ENCODE measurements at regions not wholly inside any gene's neighbourhood (a gene's known extent, or its start where the extent isn't known, plus 50 kb on each side); places are given as distances from the start of the nearest gene placed in this dataset.
"Not testable (repeated sequence)": the region's sequence is repeated elsewhere in the genome, so short reads cannot be mapped to it uniquely, and the experiment has no call there.

- ATAC-seq = no peak
- no peak for DNase-seq
- intact Hi-C loops (cut with DNase I) = no loop called here
These were observed 154.7 kb downstream of the URI1 start for GRCh38 chr19:30096596-30097370.

DNA sequence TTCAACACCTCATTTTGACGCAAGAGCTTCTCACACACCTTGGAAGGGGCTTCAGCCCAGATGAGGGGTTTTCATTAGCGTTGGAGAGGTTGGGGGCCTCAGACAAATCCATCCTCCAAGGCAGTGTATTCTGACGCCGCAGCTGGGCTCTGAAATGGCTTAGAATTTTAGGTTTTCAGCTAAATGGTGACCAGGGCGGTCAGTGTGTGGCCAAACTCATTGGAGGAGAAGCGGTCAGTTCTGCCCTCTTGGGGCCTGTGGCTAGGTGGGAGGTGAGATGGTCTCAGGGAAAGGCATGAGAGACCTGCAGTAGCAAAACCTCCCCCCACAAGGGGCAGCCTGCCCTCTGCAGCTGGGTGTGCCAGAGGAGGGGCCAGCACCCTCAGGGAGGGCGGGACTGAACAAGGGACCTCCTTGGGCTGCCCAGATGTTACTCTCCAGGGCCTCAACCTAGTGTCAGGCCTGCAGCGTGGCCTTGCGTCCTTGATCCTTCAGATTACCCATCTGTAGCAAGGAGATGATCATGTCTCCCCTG lies 155.8 kb downstream of the URI1 start:
- DNase-seq (no peak), ATAC-seq (no peak)
- intact Hi-C loops (cut with DNase I) = no loop called here

DNA sequence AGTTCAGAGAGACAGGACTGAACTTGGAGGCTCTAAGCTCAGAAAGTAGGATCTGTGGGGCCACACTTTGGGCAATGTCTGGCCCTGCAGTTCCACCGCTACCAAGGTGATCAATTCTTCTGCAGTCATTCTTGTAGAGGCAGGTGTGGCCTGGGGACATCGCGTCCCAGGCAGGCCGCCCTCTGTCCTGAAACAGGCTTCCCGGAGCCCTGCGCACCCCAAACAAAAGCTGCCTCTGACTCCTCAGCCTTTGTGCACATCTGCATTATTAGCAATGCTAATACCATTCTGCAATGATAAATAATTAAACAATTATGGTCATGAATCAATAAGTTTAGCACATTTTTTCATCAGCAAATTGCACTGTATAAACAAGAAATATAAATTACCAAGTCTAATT lies 160.2 kb downstream of the URI1 start:
- intact Hi-C loops (cut with DNase I) = no loop called here
- no peak for ATAC-seq
- no peak for DNase-seq

- ATAC-seq (no peak), DNase-seq (no peak)
- intact Hi-C loops (cut with DNase I) = no loop called here
These were observed 160.6 kb downstream of the URI1 start for GRCh38 chr19:30102666-30103065.

GRCh38 chr19:30103981-30104380 lies 161.9 kb downstream of the URI1 start:
- intact Hi-C loops (cut with DNase I) = no loop called here
- no peak for ATAC-seq
- no peak for DNase-seq

DNA sequence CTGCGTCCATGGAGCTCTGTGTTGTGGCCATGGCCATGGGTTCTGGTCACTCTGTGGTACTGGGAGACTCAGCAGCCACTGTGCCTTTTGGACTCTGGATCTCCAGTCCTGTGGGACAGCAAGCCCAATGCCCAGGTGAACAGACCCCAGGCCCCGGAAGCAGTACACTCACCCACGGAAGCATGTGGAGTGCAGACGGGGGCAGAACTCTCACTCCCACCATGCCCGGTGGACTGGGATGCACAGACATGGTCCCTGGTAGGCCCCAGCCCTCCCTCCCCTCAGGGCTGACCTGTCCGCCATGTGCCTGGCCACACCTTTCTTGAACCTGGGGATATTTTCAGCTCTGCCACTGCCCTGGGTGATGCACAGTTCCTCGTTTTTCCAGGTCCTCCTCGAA lies 163.3 kb downstream of the URI1 start:
- no peak for DNase-seq
- intact Hi-C loops (cut with DNase I) = no loop called here
- no peak for ATAC-seq

GRCh38 chr19:30105727-30106126 lies 163.7 kb downstream of the URI1 start:
- ATAC-seq (no peak), DNase-seq (no peak)
- intact Hi-C loops (cut with DNase I) = no loop called here

DNA sequence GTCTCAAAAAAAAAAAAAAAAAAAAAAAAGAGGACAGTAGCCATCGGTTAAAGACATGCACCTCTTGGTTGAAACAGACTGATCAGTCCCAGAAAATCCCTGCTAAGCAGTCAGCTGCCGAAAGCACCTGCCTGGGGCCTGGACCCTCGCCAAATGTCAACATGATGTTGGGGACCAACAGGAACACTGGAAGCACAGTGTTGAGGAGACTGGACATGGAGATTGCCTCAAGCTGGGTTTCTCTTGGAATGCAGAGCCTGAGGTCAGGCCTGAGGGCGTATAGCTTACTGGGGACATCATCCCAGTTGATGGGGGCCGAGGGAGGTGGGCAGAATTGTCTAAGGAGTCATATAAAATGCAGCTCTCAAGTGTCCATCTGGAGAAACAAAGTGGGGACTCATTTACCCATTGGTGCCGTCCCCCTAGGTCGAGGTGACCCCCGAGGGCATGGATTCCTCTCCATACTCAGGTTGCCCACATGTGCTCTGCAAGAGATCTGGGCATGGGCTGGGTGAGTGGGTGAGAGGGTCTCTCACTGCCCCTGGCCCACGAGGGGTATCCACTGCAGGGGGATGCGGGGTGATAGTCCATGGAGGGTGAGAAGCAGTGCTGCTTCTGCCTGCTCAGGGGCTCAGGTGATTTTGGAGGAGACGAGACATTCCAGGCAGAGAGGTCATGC lies 164.5 kb downstream of the URI1 start:
- DNase-seq (no peak), ATAC-seq (no peak)
- intact Hi-C loops (cut with DNase I) = no loop called here

- no peak for ATAC-seq
- DNase-seq = no peak
- intact Hi-C loops (cut with DNase I) = no loop called here
These were observed 165.2 kb downstream of the URI1 start for GRCh38 chr19:30107251-30107650.

GRCh38 chr19:30109565-30109964 lies 167.5 kb downstream of the URI1 start:
- no peak for DNase-seq
- no peak for ATAC-seq
- intact Hi-C loops (cut with DNase I) = no loop called here

DNA sequence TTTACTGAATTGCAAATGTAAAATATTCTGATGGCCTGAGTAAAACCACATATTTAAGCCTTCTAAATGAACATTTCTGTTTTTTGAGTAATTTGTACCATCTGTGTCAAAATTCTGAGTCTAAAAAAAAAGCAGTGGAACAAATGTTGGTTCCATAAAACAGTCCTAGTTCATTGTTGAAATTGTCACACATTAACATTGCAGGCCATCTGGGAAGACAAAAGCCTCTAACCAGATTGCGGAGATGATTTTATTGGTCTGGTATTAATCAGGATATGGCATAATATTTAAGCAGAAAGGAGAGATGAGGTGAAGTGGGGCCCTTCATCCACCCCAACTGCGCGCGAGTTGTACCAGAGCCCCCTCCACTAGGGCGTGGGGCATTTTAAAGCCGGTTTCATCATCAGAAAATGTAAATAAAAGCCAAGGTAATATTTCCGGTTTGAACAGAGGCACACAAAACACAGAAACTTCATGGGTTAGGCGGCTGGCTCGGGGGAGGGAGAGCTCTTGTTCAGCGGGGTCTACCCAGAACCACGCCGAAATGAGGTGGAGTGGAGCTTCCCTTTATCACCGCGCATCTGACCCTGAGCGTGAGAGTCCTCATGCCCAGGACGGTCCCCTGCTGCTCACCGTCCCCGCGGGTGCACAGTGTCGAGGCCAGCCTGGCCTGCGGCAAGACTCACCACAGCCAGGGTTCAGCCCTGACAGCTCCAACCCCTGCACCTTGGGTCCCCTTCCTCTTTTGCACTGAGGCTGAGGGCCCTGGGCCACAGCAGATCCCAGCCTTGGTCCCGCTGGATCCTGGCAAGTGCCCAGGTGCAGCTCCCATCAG lies 169.2 kb downstream of the URI1 start:
- intact Hi-C loops (cut with DNase I) = no loop called here
- no peak for ATAC-seq
- DNase-seq = no peak

DNA sequence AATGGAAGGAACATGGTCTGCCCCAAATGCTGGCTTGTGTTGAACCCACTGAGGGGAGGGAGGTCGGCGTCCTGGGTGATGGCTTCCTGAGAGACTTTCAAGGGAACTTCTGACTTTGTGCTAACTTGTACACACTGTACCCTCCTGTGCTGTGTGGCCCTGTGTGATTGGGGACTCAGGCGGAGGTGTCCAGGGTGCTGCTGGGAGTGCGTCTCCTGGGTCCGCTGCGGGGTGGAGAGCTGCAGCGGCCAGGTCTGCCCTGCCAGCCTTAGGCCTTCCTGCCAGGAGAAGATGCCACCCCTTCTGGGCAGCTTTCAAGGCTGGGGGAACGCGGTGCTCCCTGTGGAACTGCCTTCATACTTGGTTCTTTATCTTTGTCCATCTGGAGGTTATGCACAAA lies 170.1 kb downstream of the URI1 start:
- ATAC-seq (no peak), DNase-seq (no peak)
- intact Hi-C loops (cut with DNase I) = no loop called here

GRCh38 chr19:30112666-30113065 lies 170.6 kb downstream of the URI1 start:
- no peak for ATAC-seq
- intact Hi-C loops (cut with DNase I) = no loop called here
- no peak for DNase-seq

DNA sequence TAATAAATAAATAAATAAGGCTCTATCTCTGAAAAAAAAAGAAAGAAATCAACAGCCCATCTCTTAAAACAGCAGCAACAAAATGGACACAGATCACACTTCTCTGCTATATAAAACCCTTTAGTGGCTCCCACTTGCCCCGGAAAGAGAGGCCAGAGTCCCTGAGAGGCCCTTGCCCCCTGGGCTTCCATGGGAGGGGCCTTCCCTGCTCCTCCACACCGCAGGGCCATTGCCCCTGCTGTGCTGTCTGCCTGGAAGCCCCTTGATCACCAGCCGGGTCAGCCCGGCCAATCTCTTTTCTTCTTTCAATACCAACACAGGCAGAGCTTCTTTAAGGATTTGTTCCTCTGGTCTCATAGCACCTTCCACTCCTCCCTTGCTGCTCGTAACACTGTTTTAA lies 171.1 kb downstream of the URI1 start:
- ATAC-seq (no peak), DNase-seq (no peak)
- intact Hi-C loops (cut with DNase I) = no loop called here

GRCh38 chr19:30114095-30114494 lies 172.1 kb downstream of the URI1 start:
- ATAC-seq; intact Hi-C loops (cut with DNase I); DNase-seq: not testable (repeated sequence)

GRCh38 chr19:30115947-30116346 lies 173.9 kb downstream of the URI1 start:
- intact Hi-C loops (cut with DNase I) = no loop called here
- DNase-seq = no peak
- ATAC-seq = no peak

GRCh38 chr19:30116530-30116929 lies 174.5 kb downstream of the URI1 start:
- intact Hi-C loops (cut with DNase I) = no loop called here
- no peak for DNase-seq
- ATAC-seq = no peak

DNA sequence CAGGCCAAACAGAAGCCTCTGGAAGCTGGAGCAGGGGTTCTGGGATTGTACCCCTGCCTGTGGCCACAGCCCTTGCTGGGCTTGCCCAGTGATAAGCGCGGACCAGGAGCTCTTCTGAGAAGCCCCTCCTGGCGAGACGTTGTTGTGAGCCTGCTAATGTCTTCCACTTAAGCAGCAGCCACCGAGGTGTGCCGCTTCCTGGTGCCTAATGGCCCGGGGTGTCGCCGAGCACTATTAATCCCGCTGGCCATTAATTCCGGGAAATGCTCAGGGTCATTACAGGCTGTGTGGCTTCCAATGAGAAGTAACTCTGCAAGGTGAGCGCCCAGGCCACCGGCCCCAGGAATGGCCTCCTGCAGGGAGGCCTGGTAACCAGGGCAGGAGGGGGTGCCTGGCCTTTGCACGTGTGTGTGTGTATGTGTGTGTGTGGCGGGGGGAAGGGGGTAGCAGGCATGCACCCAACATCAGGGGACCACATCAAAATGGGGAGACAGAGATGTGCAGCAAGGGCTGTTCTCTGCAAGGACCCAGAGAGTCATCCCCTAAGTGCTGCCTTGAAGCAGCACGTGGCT lies 175.0 kb downstream of the URI1 start:
- intact Hi-C loops (cut with DNase I) = no loop called here
- DNase-seq (no peak), ATAC-seq (no peak)

DNA sequence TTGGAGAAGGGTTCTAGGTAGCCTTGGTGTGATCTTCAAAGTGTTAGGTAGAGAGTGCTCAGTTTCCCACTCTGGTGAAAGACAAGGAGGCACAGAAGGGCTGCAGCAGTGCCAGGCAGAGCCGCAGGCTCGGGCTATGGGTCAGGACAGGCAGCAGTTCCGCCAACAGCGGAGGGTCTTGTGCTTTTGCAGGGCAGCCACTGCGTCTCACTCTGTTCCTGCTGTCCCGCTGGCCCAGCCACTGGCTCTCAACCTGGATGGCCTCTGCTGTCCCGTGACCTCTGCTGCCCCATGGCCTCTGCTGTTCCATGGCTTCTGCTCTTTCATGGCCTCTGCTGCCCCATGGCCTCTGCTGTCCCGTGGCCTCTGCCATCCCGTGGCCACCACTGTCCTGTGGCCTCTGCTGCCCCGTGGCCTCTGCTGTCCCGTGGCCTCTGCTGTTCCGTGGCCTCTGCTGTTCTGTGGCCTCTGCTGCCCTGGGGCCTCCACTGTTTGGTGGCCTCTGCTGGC lies 175.7 kb downstream of the URI1 start:
- ATAC-seq = no peak
- DNase-seq = no peak
- intact Hi-C loops (cut with DNase I) = no loop called here
